K562 (cell line): ENCODE measurements at regions not wholly inside any gene's neighbourhood (a gene's known extent, or its start where the extent isn't known, plus 50 kb on each side); places are given as distances from the start of the nearest gene placed in this dataset.

Experiments used
- BCOR ChIP-seq: fragments of 450-650 bp; IDR thresholded peaks from 2 replicates; pipeline ENCODE4 v1.6.1; 2016
- CBFA2T2 ChIP-seq: fragments of 450-650 bp; conservative IDR thresholded peaks from 2 replicates; pipeline ENCODE4 v1.6.1; 2017; ENCODE audit warnings: mild to moderate bottlenecking
- ELF1 ChIP-seq: fragments of 200-800 bp; sonication (Bioruptor generic); IDR thresholded peaks from 2 replicates; pipeline ENCODE4 v1.6.1; 2016; ENCODE audit warnings: missing genetic modification characterization, missing compliant biosample characterization
- ELK1 ChIP-seq: sonication (generic); formaldehyde crosslinking; IDR thresholded peaks from 2 replicates; pipeline ENCODE4 v1.8.1; 2022; ENCODE audit warnings: missing genetic modification reagents
- ETV1 ChIP-seq: fragments of 450-650 bp; conservative IDR thresholded peaks from 2 replicates; pipeline ENCODE4 v1.6.1; 2016; ENCODE audit warnings: missing genetic modification characterization, control low read depth, low read depth, missing compliant biosample characterization
- PML ChIP-seq: IDR thresholded peaks from 2 replicates; pipeline ENCODE4 v1.6.1; 2012; ENCODE audit warnings: low read length, inconsistent platforms
- SIN3B ChIP-seq: fragments of 450-650 bp; IDR thresholded peaks from 2 replicates; pipeline ENCODE4 v1.6.1; 2017; ENCODE audit warnings: low read depth, mild to moderate bottlenecking, moderate library complexity
- UBTF ChIP-seq, 2 experiments: IDR thresholded peaks; 2 replicates each; pipeline ENCODE4 v1.6.1; 2012; ENCODE audit warnings: improper control_type of control experiment in 2 of 2, low read depth in 2 of 2, low read length in 2 of 2, borderline replicate concordance in 1 of 2
- ZNF134 ChIP-seq: fragments of 250-450 bp; sonication (Bioruptor Pico); conservative IDR thresholded peaks from 2 replicates; pipeline ENCODE4 v1.4.0; 2020
- ZNF766 ChIP-seq: fragments of 200-800 bp; sonication (Bioruptor generic); conservative IDR thresholded peaks from 2 replicates; pipeline ENCODE4 v1.6.1; 2016; ENCODE audit warnings: missing genetic modification characterization, missing compliant biosample characterization
- ZNF79 ChIP-seq: fragments of 250-450 bp; sonication (Bioruptor Pico); IDR thresholded peaks from 2 replicates; pipeline ENCODE4 v1.4.0; 2020; ENCODE audit warnings: low read depth, mild to moderate bottlenecking, moderate library complexity

GRCh38 chr16:79897453-79898146, 297.1 kb upstream of the MAF start (continued):
- no peak for TF ChIP-seq SIN3B
- TF ChIP-seq ETV1: no peak
- TF ChIP-seq ELK1: no peak
- TF ChIP-seq CBFA2T2: peak; percentile 47
- no peak; the same call in 1 of the 2 replicates for TF ChIP-seq ELF1 (tag)
- no peak for TF ChIP-seq ZNF766 (CRISPR knock-in tag)
- no peak for TF ChIP-seq UBTF (IDR thresholded peaks at IDR 0.05; ENCODE audit: borderline replicate concordance in 1 of 2, low read depth in 2 of 2, low read length in 2 of 2)
- TF ChIP-seq ZNF79: peak; percentile 45; the same call in 1 of the 2 replicates
- peak; percentile 48; the same call in 1 of the 2 replicates for TF ChIP-seq BCOR
- 0 out of 2 replicates have a peak, but pooled peaks have one; percentile 4 for TF ChIP-seq ZNF134
- TF ChIP-seq PML: peak; percentile 40; the same call in 1 of the 2 replicates
